Jurkat, Clone E6-1 (cell line): ENCODE measurements at regions not wholly inside any gene's neighbourhood (a gene's known extent, or its start where the extent isn't known, plus 50 kb on each side); places are given as distances from the start of the nearest gene placed in this dataset.
"Not testable (repeated sequence)": the region's sequence is repeated elsewhere in the genome, so short reads cannot be mapped to it uniquely, and the experiment has no call there.

Source experiments
- DNase-seq: peaks from one replicate; pipeline ENCODE4 v3.0.0-alpha.2; 2011; ENCODE audit warnings: low read depth, low spot score
- H3K4me3 ChIP-seq: 2 replicates; pipeline ENCODE4 v1.5.1; 2011; ENCODE audit warnings: mild to moderate bottlenecking, low read length, control low read depth, moderate library complexity

- H3K4me3 ChIP-seq: no peak overlapping the region
- DNase-seq: no peak
Observed at GRCh38 chr5:148880197-148880596, 53.8 kb downstream of the ADRB2 start.

GRCh38 chr5:148880696-148881095, 54.3 kb downstream of the ADRB2 start:
- no peak overlapping the region for H3K4me3 ChIP-seq
- DNase-seq: no peak

- no peak overlapping the region for H3K4me3 ChIP-seq
- no peak for DNase-seq
Observed at GRCh38 chr5:148882332-148882731, 55.9 kb downstream of the ADRB2 start.

- DNase-seq: no peak
- no peak overlapping the region for H3K4me3 ChIP-seq
Observed at GRCh38 chr5:148884339-148885020, 58.1 kb downstream of the ADRB2 start.

- no peak for DNase-seq
- H3K4me3 ChIP-seq: no peak overlapping the region
Observed at GRCh38 chr5:148887123-148887881, 60.9 kb downstream of the ADRB2 start.

GRCh38 chr5:148889936-148890335, 63.5 kb downstream of the ADRB2 start:
- not testable (repeated sequence) for H3K4me3 ChIP-seq, DNase-seq

- not testable (repeated sequence) for H3K4me3 ChIP-seq, DNase-seq
Observed at GRCh38 chr5:148895441-148895840, 69.0 kb downstream of the ADRB2 start.

GRCh38 chr5:148897842-148898241, 71.4 kb downstream of the ADRB2 start:
- no peak for DNase-seq
- H3K4me3 ChIP-seq: no peak overlapping the region

GRCh38 chr5:148898413-148899075, 72.1 kb downstream of the ADRB2 start:
- no peak overlapping the region for H3K4me3 ChIP-seq
- DNase-seq: no peak

GRCh38 chr5:148899993-148900392, 73.6 kb downstream of the ADRB2 start:
- no peak for DNase-seq
- no peak overlapping the region for H3K4me3 ChIP-seq

- no peak for DNase-seq
Observed at GRCh38 chr5:148902478-148902877, 76.1 kb downstream of the ADRB2 start.

GRCh38 chr5:148903587-148903986, 77.2 kb downstream of the ADRB2 start:
- no peak for DNase-seq
- no peak overlapping the region for H3K4me3 ChIP-seq

More at GRCh38 chr5:148902478-148902877, 76.1 kb downstream of the ADRB2 start:
- H3K4me3 ChIP-seq: no peak overlapping the region

GRCh38 chr5:148904440-148904839, 78.0 kb downstream of the ADRB2 start:
- DNase-seq: no peak
- H3K4me3 ChIP-seq: no peak overlapping the region

- no peak overlapping the region for H3K4me3 ChIP-seq
- DNase-seq: no peak
Observed at GRCh38 chr5:148905541-148905940, 79.1 kb downstream of the ADRB2 start.

GRCh38 chr5:148906968-148907367, 80.6 kb downstream of the ADRB2 start:
- H3K4me3 ChIP-seq: no peak overlapping the region
- DNase-seq: peak; percentile 47

GRCh38 chr5:148909040-148909439, 82.6 kb downstream of the ADRB2 start:
- no peak for DNase-seq

GRCh38 chr5:148909766-148910165, 83.4 kb downstream of the ADRB2 start:
- DNase-seq: no peak

More at GRCh38 chr5:148909040-148909439, 82.6 kb downstream of the ADRB2 start:
- no peak overlapping the region for H3K4me3 ChIP-seq

GRCh38 chr5:148910216-148910615, 83.8 kb downstream of the ADRB2 start:
- H3K4me3 ChIP-seq: no peak overlapping the region

More at GRCh38 chr5:148909766-148910165, 83.4 kb downstream of the ADRB2 start:
- no peak overlapping the region for H3K4me3 ChIP-seq

GRCh38 chr5:148910686-148911361, 84.4 kb downstream of the ADRB2 start:
- no peak for DNase-seq
- H3K4me3 ChIP-seq: no peak overlapping the region

More at GRCh38 chr5:148910216-148910615, 83.8 kb downstream of the ADRB2 start:
- no peak for DNase-seq
